Mesothelial cell of epicardium (in vitro differentiated cells): ENCODE measurements at regions not wholly inside any gene's neighbourhood (a gene's known extent, or its start where the extent isn't known, plus 50 kb on each side); places are given as distances from the start of the nearest gene placed in this dataset.

Experiments
- DNase-seq, 2 experiments: peaks; one replicate each; pipeline ENCODE4 v3.0.0; 2021; ENCODE audit warnings: low spot score in 2 of 2; ENCODE audit not compliant: unreplicated experiment in 2 of 2
- H3K27ac Mint-ChIP-seq: 2 replicates; pipeline ENCODE4 v1.8.0; 2021; ENCODE audit warnings: mixed read lengths
- H3K27me3 Mint-ChIP-seq: 2 replicates; pipeline ENCODE4 v1.8.0; 2021; ENCODE audit warnings: low read depth, mixed read lengths
- H3K36me3 Mint-ChIP-seq: 2 replicates; pipeline ENCODE4 v1.8.0; 2021; ENCODE audit warnings: mixed read lengths
- H3K4me1 Mint-ChIP-seq: 2 replicates; pipeline ENCODE4 v1.8.0; 2021; ENCODE audit warnings: mixed read lengths
- H3K4me3 Mint-ChIP-seq: 2 replicates; pipeline ENCODE4 v1.8.0; 2021; ENCODE audit warnings: mild to moderate bottlenecking, moderate library complexity, mixed read lengths
- H3K9me3 Mint-ChIP-seq: 2 replicates; pipeline ENCODE4 v1.8.0; 2021; ENCODE audit warnings: mixed read lengths
- CTCF ChIP-seq: fragments of 200-600 bp; sonication (generic); IDR thresholded peaks from one replicate; pipeline ENCODE4 v1.5.0; 2021; ENCODE audit warnings: antibody characterized with exemption; ENCODE audit not compliant: unreplicated experiment

DNA sequence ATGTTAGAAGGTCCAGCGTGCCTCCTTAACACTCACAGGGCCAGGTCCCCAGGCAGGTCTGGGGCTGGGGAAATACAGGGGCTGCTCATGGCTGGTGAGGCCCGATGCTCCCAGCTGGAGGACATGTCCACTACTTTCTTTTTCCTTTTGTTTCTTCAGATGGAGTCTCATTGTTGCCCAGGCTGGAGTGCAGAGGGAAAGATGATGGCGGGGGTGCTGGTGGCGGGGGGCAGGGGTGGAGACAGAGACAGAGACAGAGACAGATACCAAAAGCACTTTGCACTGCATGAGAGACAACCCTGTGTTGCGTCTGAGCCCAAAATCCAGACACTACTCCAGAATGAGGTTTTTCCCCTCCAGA lies 211.0 kb downstream of the SH3BP4 start:
- Mint-ChIP-seq H3K4me3 (no peak overlapping the region), H3K4me1 (no peaks in the 10 kb centered on the region), H3K36me3 (no peaks in the 10 kb centered on the region), H3K27ac (no peak overlapping the region), H3K9me3 (peaks cover 7% of the 10 kb centered on the region), H3K27me3 (peaks cover 5% of the 10 kb centered on the region)
- no peak for TF ChIP-seq CTCF
- DNase-seq, result no peak

- no peak overlapping the region for H3K27ac Mint-ChIP-seq
Observed at GRCh38 chr2:235165136-235165535, 213.3 kb downstream of the SH3BP4 start.

GRCh38 chr2:235165631-235166030 lies 213.8 kb downstream of the SH3BP4 start:
- H3K4me3 Mint-ChIP-seq, result no peak overlapping the region
- no peaks in the 10 kb centered on the region for H3K27me3 Mint-ChIP-seq
- peaks cover 11% of the 10 kb centered on the region for H3K9me3 Mint-ChIP-seq

More at GRCh38 chr2:235165136-235165535, 213.3 kb downstream of the SH3BP4 start:
- peaks cover 1% of the 10 kb centered on the region for H3K4me1 Mint-ChIP-seq
- no peak overlapping the region for H3K4me3 Mint-ChIP-seq
- TF ChIP-seq CTCF, result no peak
- H3K36me3 Mint-ChIP-seq, result no peaks in the 10 kb centered on the region
- peaks cover 11% of the 10 kb centered on the region for H3K9me3 Mint-ChIP-seq
- H3K27me3 Mint-ChIP-seq, result no peaks in the 10 kb centered on the region
- DNase-seq, result no peak

GRCh38 chr2:235168174-235168979 lies 216.6 kb downstream of the SH3BP4 start:
- no peak for DNase-seq
- Mint-ChIP-seq H3K36me3 (no peaks in the 10 kb centered on the region), H3K27me3 (no peaks in the 10 kb centered on the region), H3K4me1 (peaks cover 16% of the 10 kb centered on the region), H3K9me3 (peaks cover 4% of the 10 kb centered on the region), H3K27ac (no peak overlapping the region), H3K4me3 (no peak overlapping the region)
- no peak for TF ChIP-seq CTCF

More at GRCh38 chr2:235165631-235166030, 213.8 kb downstream of the SH3BP4 start:
- DNase-seq, result no peak
- TF ChIP-seq CTCF, result no peak
- Mint-ChIP-seq H3K4me1 (peaks cover 6% of the 10 kb centered on the region), H3K36me3 (no peaks in the 10 kb centered on the region), H3K27ac (no peak overlapping the region)

DNA sequence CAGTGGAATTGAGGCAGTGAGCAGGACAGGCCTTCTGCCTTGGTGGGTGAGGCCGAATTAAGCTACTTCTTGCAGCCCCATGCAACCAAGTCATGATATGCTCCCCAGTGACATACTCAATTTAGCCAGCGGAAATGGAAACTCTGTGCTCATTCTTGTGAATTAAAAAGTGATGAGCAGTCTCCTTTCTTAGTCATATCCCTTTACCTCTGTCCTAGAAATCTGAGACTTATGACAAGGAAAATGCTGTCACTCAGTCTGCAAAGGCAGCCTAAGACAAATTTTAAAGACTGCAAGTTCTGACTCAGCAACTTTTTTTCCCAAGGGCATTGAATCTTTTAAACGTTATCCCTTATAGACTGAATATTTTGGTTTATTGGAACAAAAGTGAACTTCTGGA lies 218.2 kb downstream of the SH3BP4 start:
- Mint-ChIP-seq H3K27me3 (no peaks in the 10 kb centered on the region), H3K9me3 (peaks cover 4% of the 10 kb centered on the region)
- no peak for DNase-seq

More for the DNA sequence above, 218.2 kb downstream of the SH3BP4 start:
- Mint-ChIP-seq H3K27ac (no peak overlapping the region), H3K4me3 (no peak overlapping the region), H3K4me1 (peaks cover 16% of the 10 kb centered on the region), H3K36me3 (no peaks in the 10 kb centered on the region)
- TF ChIP-seq CTCF, result no peak
